PC-3 (cell line): ENCODE measurements at regions not wholly inside any gene's neighbourhood (a gene's known extent, or its start where the extent isn't known, plus 50 kb on each side); places are given as distances from the start of the nearest gene placed in this dataset.
A peak's percentile ranks its signal among the peaks of the same experiment; 100 is the strongest.

ENCODE experiments used
- ATAC-seq: fragments of 200-7000 bp; cut with Tn5 transposase; 2 replicates; pipeline ENCODE4 v1.9.1; 2020; ENCODE audit warnings: mild to moderate bottlenecking, moderate library complexity
- BruUV-seq: library from RNA; stranded (reverse); fragments of 400-500 nt; replicated peaks from 2 replicates; lab custom pipeline; 2021; lab: Mats Ljungman, UMichigan
- CTCF ChIA-PET: fragments of 300-600 bp; sonication (Branson Sonifier 250); formaldehyde crosslinking; loops from one replicate; lab custom pipeline; 2022; ENCODE audit warnings: antibody characterized with exemption; lab: Charles Lee
- POLR2A ChIA-PET: fragments of 300-600 bp; sonication (Branson Sonifier 250); formaldehyde crosslinking; loops from one replicate; lab custom pipeline; 2022; ENCODE audit warnings: antibody characterized with exemption; ENCODE audit not compliant: unreplicated experiment; lab: Charles Lee
- DNase-seq: peaks from one replicate; pipeline ENCODE4 v3.0.0-alpha.2; 2015
- H2AFZ ChIP-seq: fragments of 300-600 bp; sonication (generic); 2 replicates; pipeline ENCODE4 v1.6.0; 2016; ENCODE audit warnings: antibody characterized with exemption, low read length
- H3F3A ChIP-seq: fragments of 300-600 bp; sonication (generic); one replicate; pipeline ENCODE4 v1.6.0; 2017; ENCODE audit warnings: antibody characterized with exemption, low read length, control low read depth, mild to moderate bottlenecking; ENCODE audit not compliant: unreplicated experiment
- H3K27ac ChIP-seq: fragments of 300-600 bp; sonication (generic); 2 replicates; pipeline ENCODE4 v1.5.1; 2016; ENCODE audit warnings: mild to moderate bottlenecking, low read length
- H3K27me3 ChIP-seq: fragments of 300-600 bp; sonication (generic); 2 replicates; pipeline ENCODE4 v1.6.1; 2016; ENCODE audit warnings: low read length, mixed read lengths
- H3K36me3 ChIP-seq: fragments of 300-600 bp; sonication (generic); 2 replicates; pipeline ENCODE4 v1.6.1; 2016; ENCODE audit warnings: low read depth, mixed run types, low read length, mixed read lengths
- H3K4me1 ChIP-seq: fragments of 300-600 bp; sonication (generic); 2 replicates; pipeline ENCODE4 v1.5.1; 2016; ENCODE audit warnings: low read length; ENCODE audit not compliant: insufficient read depth
- H3K4me2 ChIP-seq: fragments of 300-600 bp; sonication (generic); 2 replicates; pipeline ENCODE4 v1.6.0; 2016; ENCODE audit warnings: low read length
- H3K4me3 ChIP-seq: fragments of 300-600 bp; sonication (generic); 2 replicates; pipeline ENCODE4 v1.5.1; 2016; ENCODE audit warnings: mild to moderate bottlenecking, low read length, mixed read lengths
- H3K79me2 ChIP-seq: fragments of 300-600 bp; sonication (generic); 2 replicates; pipeline ENCODE4 v1.6.1; 2017; ENCODE audit warnings: low read length, mixed read lengths
- H3K9ac ChIP-seq: fragments of 300-600 bp; sonication (generic); 2 replicates; pipeline ENCODE4 v1.6.0; 2016; ENCODE audit warnings: mild to moderate bottlenecking, low read length
- H3K9me2 ChIP-seq: fragments of 300-600 bp; sonication (generic); replicated peaks from 2 replicates; pipeline ENCODE4 v1.6.1; 2016; ENCODE audit warnings: mixed run types, low read length, mixed read lengths
- H3K9me3 ChIP-seq: fragments of 300-600 bp; sonication (generic); 2 replicates; pipeline ENCODE4 v1.6.1; 2016; ENCODE audit warnings: low read length, mixed read lengths
- H4K20me1 ChIP-seq: fragments of 300-600 bp; sonication (generic); 2 replicates; pipeline ENCODE4 v1.6.1; 2016; ENCODE audit warnings: low read length, mixed read lengths
- EZH2 ChIP-seq: fragments of 300-600 bp; sonication (generic); IDR thresholded peaks from one replicate; pipeline ENCODE4 v1.6.1; 2017; ENCODE audit warnings: antibody characterized with exemption, mild to moderate bottlenecking, low read length; ENCODE audit not compliant: unreplicated experiment
- EZH2phosphoT487 ChIP-seq: fragments of 300-600 bp; sonication (generic); IDR thresholded peaks from 2 replicates; pipeline ENCODE4 v1.6.1; 2018; ENCODE audit warnings: mild to moderate bottlenecking, antibody characterized with exemption, low read length, borderline replicate concordance
- intact Hi-C: fragments of 100-400 bp; cut with micrococcal nuclease; formaldehyde crosslinking; loops from 2 replicates; pipeline ENCODE4 v1.9.0; 2023
- TF ChIP-seq, protein P1 (sequence below): fragments of 300-600 bp; sonication (generic); conservative IDR thresholded peaks from 2 replicates; pipeline ENCODE4 v1.5.1; 2017; ENCODE audit warnings: antibody characterized with exemption, low read depth, mild to moderate bottlenecking, low read length

DNA sequence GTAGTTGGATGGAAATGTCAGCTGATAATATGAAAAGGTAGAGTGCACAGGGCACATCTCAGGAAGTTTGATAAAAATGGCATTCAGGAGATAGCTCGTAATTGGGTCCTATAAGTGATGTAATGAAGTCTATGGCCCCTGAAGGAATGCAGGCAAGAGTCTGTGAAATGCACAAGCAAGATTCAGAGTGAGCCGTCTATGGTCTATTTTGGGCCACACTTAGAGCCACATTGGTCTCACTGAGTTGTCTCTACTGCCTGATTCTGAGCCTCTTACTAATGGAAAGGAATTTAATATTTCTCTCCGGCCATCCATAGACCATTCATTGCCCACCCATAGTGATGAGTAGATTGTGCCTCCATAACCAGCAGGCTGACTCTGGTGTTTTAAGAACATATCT lies 111.3 kb upstream of the KCNN2 start:
- H2AFZ ChIP-seq = no peak overlapping the region
- H3K9ac ChIP-seq = no peak overlapping the region
- intact Hi-C loops = no loop called here
- no peaks in the 10 kb centered on the region for H3K9me2 ChIP-seq
- no peaks in the 10 kb centered on the region for H3K79me2 ChIP-seq
- peak; percentile 0 for DNase-seq
- no peaks in the 10 kb centered on the region for H3K4me1 ChIP-seq
- no TSS peak for BruUV-seq
- no peak overlapping the region for H3K4me2 ChIP-seq
- H3K9me3 ChIP-seq = no peaks in the 10 kb centered on the region
- no peak overlapping the region for H3K4me3 ChIP-seq
- H3K27me3 ChIP-seq = no peaks in the 10 kb centered on the region
- no peaks in the 10 kb centered on the region for H3K36me3 ChIP-seq
- ChIA-PET CTCF (no interaction called here), POLR2A (no interaction called here)
- H4K20me1 ChIP-seq = no peaks in the 10 kb centered on the region
- H3K27ac ChIP-seq = no peak overlapping the region
- no peaks in the 10 kb centered on the region for H3F3A ChIP-seq
- TF ChIP-seq, protein P1, sequence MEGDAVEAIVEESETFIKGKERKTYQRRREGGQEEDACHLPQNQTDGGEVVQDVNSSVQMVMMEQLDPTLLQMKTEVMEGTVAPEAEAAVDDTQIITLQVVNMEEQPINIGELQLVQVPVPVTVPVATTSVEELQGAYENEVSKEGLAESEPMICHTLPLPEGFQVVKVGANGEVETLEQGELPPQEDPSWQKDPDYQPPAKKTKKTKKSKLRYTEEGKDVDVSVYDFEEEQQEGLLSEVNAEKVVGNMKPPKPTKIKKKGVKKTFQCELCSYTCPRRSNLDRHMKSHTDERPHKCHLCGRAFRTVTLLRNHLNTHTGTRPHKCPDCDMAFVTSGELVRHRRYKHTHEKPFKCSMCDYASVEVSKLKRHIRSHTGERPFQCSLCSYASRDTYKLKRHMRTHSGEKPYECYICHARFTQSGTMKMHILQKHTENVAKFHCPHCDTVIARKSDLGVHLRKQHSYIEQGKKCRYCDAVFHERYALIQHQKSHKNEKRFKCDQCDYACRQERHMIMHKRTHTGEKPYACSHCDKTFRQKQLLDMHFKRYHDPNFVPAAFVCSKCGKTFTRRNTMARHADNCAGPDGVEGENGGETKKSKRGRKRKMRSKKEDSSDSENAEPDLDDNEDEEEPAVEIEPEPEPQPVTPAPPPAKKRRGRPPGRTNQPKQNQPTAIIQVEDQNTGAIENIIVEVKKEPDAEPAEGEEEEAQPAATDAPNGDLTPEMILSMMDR = no peak
- TF ChIP-seq EZH2phosphoT487 (no peak), EZH2 (no peak)
- no peak for ATAC-seq

DNA sequence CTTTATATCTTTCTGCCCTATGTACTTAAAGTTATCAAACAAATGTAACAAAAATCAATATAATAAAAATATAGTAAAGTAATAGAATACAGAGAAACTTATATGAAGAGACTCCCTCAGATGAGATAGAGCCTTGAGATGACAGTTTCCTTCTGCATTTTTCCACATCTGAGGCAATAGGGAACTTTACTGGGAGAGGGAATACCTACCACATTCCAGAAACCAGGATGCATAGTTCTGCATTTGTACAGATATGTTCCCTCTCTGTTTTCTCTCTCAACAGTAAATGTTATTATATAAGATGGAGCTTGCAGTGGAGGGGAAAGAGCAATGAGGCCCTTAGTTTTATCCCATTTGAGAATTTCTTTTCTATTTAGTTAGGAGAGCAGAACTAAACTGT lies 109.6 kb upstream of the KCNN2 start:
- Histone ChIP-seq H3K36me3 (no peaks in the 10 kb centered on the region), H2AFZ (no peak overlapping the region), H3F3A (no peaks in the 10 kb centered on the region), H3K27ac (no peak overlapping the region), H3K79me2 (no peaks in the 10 kb centered on the region), H3K4me2 (no peak overlapping the region), H3K4me3 (no peak overlapping the region), H3K4me1 (no peaks in the 10 kb centered on the region), H3K9me2 (no peaks in the 10 kb centered on the region), H4K20me1 (no peaks in the 10 kb centered on the region), H3K9ac (no peak overlapping the region), H3K9me3 (no peaks in the 10 kb centered on the region), H3K27me3 (no peaks in the 10 kb centered on the region)
- TF ChIP-seq EZH2phosphoT487 (no peak), EZH2 (no peak)
- TF ChIP-seq, protein P1 = no peak
- CTCF ChIA-PET = no interaction called here
- no peak for DNase-seq
- no peak for ATAC-seq
- POLR2A ChIA-PET = no interaction called here
- BruUV-seq = no TSS peak
- intact Hi-C loops = no loop called here

DNA sequence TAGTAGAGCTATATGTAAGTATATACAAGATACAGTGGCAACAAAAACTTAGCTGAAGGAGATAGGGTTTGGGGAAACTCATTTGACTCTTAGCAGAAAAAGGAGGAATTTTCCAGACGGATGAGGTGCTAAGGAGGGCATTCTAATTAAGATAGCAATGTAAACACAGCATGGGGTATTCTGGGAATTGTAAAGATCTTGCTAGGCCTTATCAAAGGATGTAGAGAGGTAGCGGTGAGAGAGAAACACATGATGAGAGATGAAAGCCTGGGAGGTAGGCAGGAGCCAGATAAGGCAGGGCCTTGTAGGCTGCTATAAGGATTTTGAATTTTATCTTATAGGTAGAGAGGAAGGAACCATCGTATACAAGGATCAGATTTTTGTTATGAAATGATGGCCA lies 106.6 kb upstream of the KCNN2 start:
- no peak overlapping the region for H3K4me3 ChIP-seq
- intact Hi-C loops = no loop called here
- no peaks in the 10 kb centered on the region for H4K20me1 ChIP-seq
- H3K9me2 ChIP-seq = no peaks in the 10 kb centered on the region
- H3K27me3 ChIP-seq = no peaks in the 10 kb centered on the region
- no peaks in the 10 kb centered on the region for H3K79me2 ChIP-seq
- no peaks in the 10 kb centered on the region for H3K36me3 ChIP-seq
- no peaks in the 10 kb centered on the region for H3F3A ChIP-seq
- H2AFZ ChIP-seq = no peak overlapping the region
- no peak overlapping the region for H3K9ac ChIP-seq
- H3K4me1 ChIP-seq = no peaks in the 10 kb centered on the region
- DNase-seq (no peak), ATAC-seq (no peak)
- no TSS peak for BruUV-seq
- H3K4me2 ChIP-seq = no peak overlapping the region
- H3K27ac ChIP-seq = no peak overlapping the region
- TF ChIP-seq EZH2 (no peak), EZH2phosphoT487 (no peak)
- TF ChIP-seq, protein P1 = no peak
- no peaks in the 10 kb centered on the region for H3K9me3 ChIP-seq
- CTCF ChIA-PET = no interaction called here
- POLR2A ChIA-PET = no interaction called here
